ENCODE measurements at regions not wholly inside any gene's neighbourhood (a gene's known extent, or its start where the extent isn't known, plus 50 kb on each side); places are given as distances from the start of the nearest gene placed in this dataset.

DNA sequence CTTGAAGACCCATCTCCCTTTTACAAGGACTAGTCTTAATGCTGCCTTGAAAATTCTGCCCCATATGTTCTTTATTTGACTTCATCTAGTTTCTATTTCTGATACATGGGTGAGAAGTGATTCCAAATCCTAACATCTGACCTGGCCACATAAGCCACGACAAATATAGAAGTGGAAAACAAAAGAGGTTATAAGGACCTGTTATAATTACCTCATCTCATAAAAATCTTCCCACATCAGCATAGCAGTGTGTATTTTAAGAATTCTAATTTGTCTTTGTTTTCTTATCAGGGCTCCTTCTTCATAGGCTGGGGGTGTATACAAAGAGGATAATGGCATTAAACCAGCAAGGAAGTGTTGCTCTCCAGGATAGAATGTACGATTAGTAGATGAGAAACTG is 1007.4 kb downstream of the TTLL7 start:
- TF ChIP-seq, protein P1, sequence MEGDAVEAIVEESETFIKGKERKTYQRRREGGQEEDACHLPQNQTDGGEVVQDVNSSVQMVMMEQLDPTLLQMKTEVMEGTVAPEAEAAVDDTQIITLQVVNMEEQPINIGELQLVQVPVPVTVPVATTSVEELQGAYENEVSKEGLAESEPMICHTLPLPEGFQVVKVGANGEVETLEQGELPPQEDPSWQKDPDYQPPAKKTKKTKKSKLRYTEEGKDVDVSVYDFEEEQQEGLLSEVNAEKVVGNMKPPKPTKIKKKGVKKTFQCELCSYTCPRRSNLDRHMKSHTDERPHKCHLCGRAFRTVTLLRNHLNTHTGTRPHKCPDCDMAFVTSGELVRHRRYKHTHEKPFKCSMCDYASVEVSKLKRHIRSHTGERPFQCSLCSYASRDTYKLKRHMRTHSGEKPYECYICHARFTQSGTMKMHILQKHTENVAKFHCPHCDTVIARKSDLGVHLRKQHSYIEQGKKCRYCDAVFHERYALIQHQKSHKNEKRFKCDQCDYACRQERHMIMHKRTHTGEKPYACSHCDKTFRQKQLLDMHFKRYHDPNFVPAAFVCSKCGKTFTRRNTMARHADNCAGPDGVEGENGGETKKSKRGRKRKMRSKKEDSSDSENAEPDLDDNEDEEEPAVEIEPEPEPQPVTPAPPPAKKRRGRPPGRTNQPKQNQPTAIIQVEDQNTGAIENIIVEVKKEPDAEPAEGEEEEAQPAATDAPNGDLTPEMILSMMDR (IDR thresholded peaks at IDR 0.05; ENCODE audit: low read depth, low read length): no peak
- TF ChIP-seq POLR2A (IDR thresholded peaks at IDR 0.05; ENCODE audit: extremely low read depth, insufficient read length): no peak

Data from NB4 (cell line).